Nephron (organoid): ENCODE measurements at regions not wholly inside any gene's neighbourhood (a gene's known extent, or its start where the extent isn't known, plus 50 kb on each side); places are given as distances from the start of the nearest gene placed in this dataset.

Experiments
- H3K27ac Mint-ChIP-seq, 3 experiments: 2 replicates each; pipeline ENCODE4 v1.8.0; 2020; ENCODE audit warnings: mixed read lengths in 3 of 3, mild to moderate bottlenecking in 2 of 3, moderate library complexity in 1 of 3
- H3K27me3 Mint-ChIP-seq: 2 replicates; pipeline ENCODE4 v1.8.0; 2021; ENCODE audit warnings: low read depth, mild to moderate bottlenecking, moderate library complexity, mixed read lengths
- H3K36me3 Mint-ChIP-seq: 2 replicates; pipeline ENCODE4 v1.8.0; 2020; ENCODE audit warnings: low read depth, mixed read lengths
- H3K4me1 Mint-ChIP-seq: 2 replicates; pipeline ENCODE4 v1.8.0; 2020; ENCODE audit warnings: mixed read lengths
- H3K4me3 Mint-ChIP-seq, 3 experiments: 2 replicates each; pipeline ENCODE4 v1.8.0; 2020; ENCODE audit warnings: mild to moderate bottlenecking in 3 of 3, mixed read lengths in 3 of 3, moderate library complexity in 2 of 3
- H3K9me3 Mint-ChIP-seq: 2 replicates; pipeline ENCODE4 v1.8.0; 2020; ENCODE audit warnings: mixed read lengths
- CTCF ChIP-seq, 3 experiments: fragments of 200-600 bp; sonication (generic); IDR thresholded peaks; one replicate each; pipeline ENCODE4 v1.5.0; 2021; ENCODE audit warnings: antibody characterized with exemption in 3 of 3; ENCODE audit not compliant: unreplicated experiment in 3 of 3

- H3K4me1 Mint-ChIP-seq = peaks cover 35% of the 10 kb centered on the region
- TF ChIP-seq CTCF (IDR thresholded peaks at IDR 0.05; ENCODE audit: unreplicated experiment in 3 of 3) = no peak
Observed at GRCh38 chr2:12168354-12168753, 421.9 kb downstream of the LPIN1 start.

GRCh38 chr2:12168791-12169388 is 422.5 kb downstream of the LPIN1 start:
- TF ChIP-seq CTCF (IDR thresholded peaks at IDR 0.05; ENCODE audit: unreplicated experiment in 3 of 3) = no peak
- H3K36me3 Mint-ChIP-seq = no peaks in the 10 kb centered on the region
- H3K27ac Mint-ChIP-seq = peak overlapping the region; percentile 43 to 74 (median 66)
- H3K4me1 Mint-ChIP-seq = peaks cover 40% of the 10 kb centered on the region
- H3K27me3 Mint-ChIP-seq = peaks cover 11% of the 10 kb centered on the region
- H3K9me3 Mint-ChIP-seq = no peaks in the 10 kb centered on the region
- no peak overlapping the region for H3K4me3 Mint-ChIP-seq

More at GRCh38 chr2:12168354-12168753, 421.9 kb downstream of the LPIN1 start:
- Mint-ChIP-seq H3K9me3 (no peaks in the 10 kb centered on the region), H3K4me3 (no peak overlapping the region), H3K27me3 (peaks cover 15% of the 10 kb centered on the region), H3K27ac (peak overlapping the region; percentile 43 to 74 (median 66)), H3K36me3 (no peaks in the 10 kb centered on the region)

GRCh38 chr2:12169721-12170120 is 423.3 kb downstream of the LPIN1 start:
- H3K4me1 Mint-ChIP-seq = peaks cover 43% of the 10 kb centered on the region
- H3K27me3 Mint-ChIP-seq = peaks cover 6% of the 10 kb centered on the region
- no peaks in the 10 kb centered on the region for H3K36me3 Mint-ChIP-seq
- no peak overlapping the region for H3K4me3 Mint-ChIP-seq
- no peaks in the 10 kb centered on the region for H3K9me3 Mint-ChIP-seq
- peak overlapping the region; percentile 43 to 74 (median 66) for H3K27ac Mint-ChIP-seq
- no peak for TF ChIP-seq CTCF (IDR thresholded peaks at IDR 0.05; ENCODE audit: unreplicated experiment in 3 of 3)

- Mint-ChIP-seq H3K9me3 (no peaks in the 10 kb centered on the region), H3K4me1 (peaks cover 43% of the 10 kb centered on the region), H3K27me3 (peaks cover 4% of the 10 kb centered on the region), H3K4me3 (no peak overlapping the region), H3K27ac (peak overlapping the region; percentile 43 to 74 (median 66)), H3K36me3 (no peaks in the 10 kb centered on the region)
- no peak for TF ChIP-seq CTCF (IDR thresholded peaks at IDR 0.05; ENCODE audit: unreplicated experiment in 3 of 3)
Observed at GRCh38 chr2:12170121-12170520, 423.7 kb downstream of the LPIN1 start.

- H3K9me3 Mint-ChIP-seq = no peaks in the 10 kb centered on the region
Observed at GRCh38 chr2:12173271-12173942, 427.0 kb downstream of the LPIN1 start.

More at GRCh38 chr2:12173271-12173942, 427.0 kb downstream of the LPIN1 start:
- Mint-ChIP-seq H3K4me1 (peaks cover 60% of the 10 kb centered on the region), H3K27me3 (peaks cover 7% of the 10 kb centered on the region), H3K27ac (peak overlapping the region; percentile 4 to 76 (median 16)), H3K4me3 (no peak overlapping the region), H3K36me3 (no peaks in the 10 kb centered on the region)
- no peak for TF ChIP-seq CTCF (IDR thresholded peaks at IDR 0.05; ENCODE audit: unreplicated experiment in 3 of 3)
